Renal cortex interstitium (tissue), 11 donors: ENCODE measurements at regions not wholly inside any gene's neighbourhood (a gene's known extent, or its start where the extent isn't known, plus 50 kb on each side); places are given as distances from the start of the nearest gene placed in this dataset.
"Not testable (repeated sequence)": the region's sequence is repeated elsewhere in the genome, so short reads cannot be mapped to it uniquely, and the experiment has no call there.

ENCODE experiments used
- DNase-seq, 11 donors: peaks; one replicate each; pipeline ENCODE4 v3.0.0-alpha.2; 2013; ENCODE audit warnings: low read depth in 9 of 11, low spot score in 4 of 11; ENCODE audit errors: extremely low read depth in 1 of 11

GRCh38 chr11:134506046-134506445 lies 94.0 kb upstream of the B3GAT1 start:
- no peak for DNase-seq

- DNase-seq, result no peak
Observed at GRCh38 chr11:134505125-134505524, 93.1 kb upstream of the B3GAT1 start.

GRCh38 chr11:134504146-134504905 lies 92.3 kb upstream of the B3GAT1 start:
- no peak for DNase-seq

- DNase-seq, result no peak
Observed at GRCh38 chr11:134503596-134503995, 91.6 kb upstream of the B3GAT1 start.

- DNase-seq, result no peak
Observed at GRCh38 chr11:134503100-134503499, 91.1 kb upstream of the B3GAT1 start.

DNA sequence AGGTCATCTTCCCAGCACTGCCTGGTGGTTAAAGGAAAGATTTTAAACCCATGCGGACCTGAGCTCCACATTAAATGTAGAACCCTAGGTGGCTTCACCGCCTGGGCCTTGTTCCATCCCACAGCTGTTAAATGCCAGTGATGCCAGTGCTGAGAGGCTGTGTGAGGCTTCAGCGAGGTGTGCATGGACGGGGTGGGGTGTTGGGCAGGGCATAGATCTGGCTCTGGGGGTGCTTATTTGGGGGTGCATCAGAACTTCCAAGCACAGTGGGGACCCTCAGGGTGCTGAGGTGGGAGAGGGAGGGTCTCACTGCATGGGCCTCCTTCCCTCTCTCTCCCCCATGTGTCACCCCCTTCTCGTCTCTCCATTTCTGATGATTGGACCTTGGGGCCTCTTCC lies 90.1 kb upstream of the B3GAT1 start:
- DNase-seq, result no peak

- DNase-seq, result no peak
Observed at GRCh38 chr11:134501406-134502152, 89.5 kb upstream of the B3GAT1 start.

- DNase-seq, result no peak
Observed at GRCh38 chr11:134500621-134501020, 88.6 kb upstream of the B3GAT1 start.

- DNase-seq, result no peak
Observed at GRCh38 chr11:134499990-134500389, 87.9 kb upstream of the B3GAT1 start.

- DNase-seq, result no peak
Observed at GRCh38 chr11:134498326-134499139, 86.5 kb upstream of the B3GAT1 start.

DNA sequence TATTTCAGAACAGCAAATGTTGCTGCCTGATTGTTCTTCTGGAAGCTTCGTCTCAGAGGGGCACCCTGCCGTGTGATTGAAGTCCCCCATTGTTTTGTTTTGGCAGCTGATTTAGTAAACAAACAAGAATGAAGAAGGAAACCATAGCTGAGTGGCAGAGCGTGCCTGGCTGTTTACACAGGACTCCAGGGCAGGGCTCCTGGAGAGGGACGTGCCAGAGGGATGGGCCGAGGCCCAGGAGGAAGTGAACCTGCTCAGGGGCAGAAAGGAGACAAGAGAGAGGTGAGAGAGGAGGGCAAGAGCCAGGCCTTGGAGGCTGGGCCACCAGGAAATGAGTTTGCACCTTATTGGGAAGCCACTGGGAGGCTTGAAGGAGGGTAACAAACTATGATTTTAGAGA lies 85.5 kb upstream of the B3GAT1 start:
- DNase-seq, result no peak

DNA sequence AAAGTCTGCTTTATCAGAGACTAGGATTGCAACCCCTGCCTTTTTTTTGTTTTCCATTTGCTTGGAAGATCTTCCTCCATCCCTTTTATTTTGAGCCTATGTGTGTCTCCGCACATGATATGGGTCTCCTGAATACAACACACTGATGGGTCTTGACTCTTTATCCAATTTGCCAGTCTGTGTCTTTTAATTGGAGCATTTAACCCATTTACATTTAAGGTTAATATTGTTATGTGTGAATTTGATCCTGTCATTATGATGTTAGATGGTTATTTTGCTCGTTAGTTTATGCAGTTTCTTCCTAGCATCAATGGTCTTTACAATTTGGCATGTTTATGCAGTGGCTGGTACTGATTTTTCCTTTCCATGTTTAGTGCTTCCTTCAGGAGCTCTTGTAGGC lies 84.0 kb upstream of the B3GAT1 start:
- DNase-seq, result not testable (repeated sequence)

- not testable (repeated sequence) for DNase-seq
Observed at GRCh38 chr11:134494395-134494794, 82.4 kb upstream of the B3GAT1 start.

DNA sequence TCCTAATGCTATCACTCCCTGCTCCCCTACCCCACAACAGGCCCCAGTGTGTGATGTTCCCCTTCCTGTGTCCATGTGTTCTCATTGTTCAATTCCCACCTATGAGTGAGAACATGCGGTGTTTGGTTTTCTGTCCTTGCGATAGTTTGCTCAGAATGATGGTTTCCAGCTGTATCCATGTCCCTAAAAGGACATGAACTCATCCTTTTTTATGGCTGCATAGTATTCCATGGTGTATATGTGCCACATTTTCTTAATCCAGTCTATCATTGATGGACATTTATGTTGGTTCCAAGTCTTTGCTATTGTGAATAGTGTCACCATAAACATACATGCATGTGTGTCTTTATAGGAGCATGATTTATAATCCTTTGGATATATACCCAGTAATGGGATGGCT lies 80.4 kb upstream of the B3GAT1 start:
- not testable (repeated sequence) for DNase-seq

- no peak for DNase-seq
Observed at GRCh38 chr11:134489728-134490127, 77.7 kb upstream of the B3GAT1 start.

GRCh38 chr11:134488913-134489312 lies 76.9 kb upstream of the B3GAT1 start:
- DNase-seq, result no peak

DNA sequence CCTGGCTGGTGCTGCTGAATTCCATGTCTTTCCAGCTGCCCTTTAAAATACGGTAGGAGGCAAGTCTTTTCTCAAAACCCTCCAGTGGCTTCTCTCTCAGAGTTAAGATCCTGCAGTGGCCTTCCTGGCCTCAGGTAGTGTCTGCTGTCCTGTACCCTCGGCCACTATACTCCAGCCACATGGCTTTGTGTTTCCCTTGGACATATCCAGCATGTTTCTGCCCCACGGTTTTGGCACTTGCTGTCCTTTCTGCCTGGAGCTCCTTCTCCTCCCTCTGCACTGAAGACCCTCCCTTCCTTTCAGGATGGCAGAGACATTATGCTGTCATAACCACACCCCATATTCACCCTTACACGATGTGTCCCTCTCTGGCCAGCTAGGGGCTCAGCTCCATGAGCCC lies 76.5 kb upstream of the B3GAT1 start:
- DNase-seq, result no peak

DNA sequence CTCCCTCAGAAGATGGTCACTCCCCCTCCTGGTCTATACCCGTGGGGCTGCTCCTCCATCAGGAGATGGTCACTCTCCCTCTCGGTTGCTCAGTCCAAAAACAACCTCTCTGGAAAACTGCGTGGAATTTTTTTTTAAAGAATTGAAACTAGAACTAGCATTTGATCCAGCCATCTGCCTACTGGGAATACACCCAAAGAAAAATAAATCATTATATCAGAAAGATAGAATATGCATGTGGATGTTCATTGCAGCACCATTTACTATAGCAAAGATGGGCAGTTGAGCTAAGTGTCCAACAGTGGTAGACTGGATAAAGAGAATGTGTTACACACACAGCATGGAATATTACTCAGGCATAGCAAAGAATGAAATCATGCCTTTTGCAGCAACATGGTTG lies 75.7 kb upstream of the B3GAT1 start:
- no peak for DNase-seq

DNA sequence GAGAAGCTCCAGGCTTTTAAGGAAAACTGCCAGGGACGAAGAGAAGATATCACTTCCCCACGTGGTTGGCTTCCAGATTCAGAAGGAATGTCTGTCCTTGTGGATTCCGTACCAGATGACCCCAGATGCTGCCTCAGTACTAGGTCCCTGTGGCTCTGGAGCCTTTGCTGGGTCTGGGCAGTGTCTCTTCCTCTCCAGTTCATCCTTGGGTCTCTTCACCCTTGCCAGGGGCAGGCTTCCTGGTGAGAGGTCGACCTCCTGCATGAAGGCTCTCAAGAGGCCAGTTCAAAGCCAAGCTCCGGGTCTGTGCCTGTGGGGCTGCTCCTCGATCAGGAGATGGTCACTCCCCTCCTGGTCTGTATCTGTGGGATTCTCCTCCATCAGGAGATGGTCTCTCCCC lies 74.7 kb upstream of the B3GAT1 start:
- DNase-seq, result no peak

DNA sequence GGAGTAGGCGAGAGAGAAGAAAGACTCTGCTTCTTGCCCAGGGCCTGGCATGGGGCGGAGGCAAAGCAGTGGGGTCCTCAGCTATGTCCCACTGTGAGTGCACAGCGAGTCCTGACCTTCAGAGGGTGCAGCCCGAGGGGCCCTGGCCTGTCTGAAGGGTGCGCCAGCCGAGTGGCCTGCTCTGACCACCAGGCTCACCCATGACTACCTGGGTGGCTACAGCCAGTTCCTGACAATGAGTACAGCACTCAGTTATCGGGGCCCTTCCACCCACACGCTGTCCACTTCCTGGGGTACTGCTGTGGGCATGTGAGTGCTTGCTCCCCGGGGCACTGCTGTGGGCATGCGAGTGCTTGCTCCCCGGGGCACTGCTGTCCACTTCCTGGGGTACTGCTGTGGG lies 74.1 kb upstream of the B3GAT1 start:
- DNase-seq, result no peak
